HL-60 (cell line): ENCODE measurements at regions not wholly inside any gene's neighbourhood (a gene's known extent, or its start where the extent isn't known, plus 50 kb on each side); places are given as distances from the start of the nearest gene placed in this dataset.

ENCODE experiments used
- CTCF ChIP-seq: IDR thresholded peaks from one replicate; pipeline ENCODE4 v1.5.1; 2011; ENCODE audit warnings: low read length, control low read depth, inconsistent platforms; ENCODE audit not compliant: insufficient read depth
- POLR2AphosphoS5 ChIP-seq: IDR thresholded peaks from 2 replicates; pipeline ENCODE4 v1.6.1; 2012; ENCODE audit warnings: low read depth

GRCh38 chr21:22476726-22477646, 1478.8 kb downstream of the NCAM2 start:
- TF ChIP-seq CTCF (no peak), POLR2AphosphoS5 (no peak)
